HS-27A (cell line): ENCODE measurements at regions not wholly inside any gene's neighbourhood (a gene's known extent, or its start where the extent isn't known, plus 50 kb on each side); places are given as distances from the start of the nearest gene placed in this dataset.

Source experiments
- DNase-seq: peaks from one replicate; pipeline ENCODE4 v3.0.0-alpha.2; 2012; ENCODE audit warnings: low read depth, missing footprints

DNA sequence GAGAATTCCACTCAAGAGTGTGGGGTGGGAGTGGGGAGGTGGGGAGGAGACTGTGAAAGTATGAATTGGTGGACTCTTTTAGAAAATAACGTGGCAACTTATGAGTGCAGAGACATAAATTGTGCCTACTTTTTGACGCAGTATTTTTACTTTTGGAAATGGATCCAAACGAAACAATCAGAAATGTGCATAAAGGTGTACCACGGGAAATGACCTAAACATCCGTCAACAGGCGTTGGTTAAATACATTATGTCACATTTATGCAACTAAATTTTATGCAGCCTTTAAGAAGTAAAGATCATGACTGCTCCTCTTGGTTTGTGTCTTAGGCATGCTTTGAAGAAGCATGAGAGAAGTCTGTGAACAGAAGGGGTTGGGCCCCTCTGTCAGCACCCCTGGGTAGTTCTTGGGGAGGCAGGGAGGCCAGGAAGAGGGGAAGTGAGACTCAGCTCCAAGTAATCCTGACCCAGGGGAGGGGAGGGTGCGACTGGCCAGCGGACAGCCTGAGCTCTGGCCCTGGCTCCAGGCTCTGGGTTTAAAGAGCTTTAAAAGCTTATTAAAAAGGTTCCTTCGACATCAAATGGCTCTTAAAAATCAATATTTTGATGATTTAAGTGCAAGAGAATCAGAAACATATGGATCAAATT lies 126.4 kb upstream of the HAAO start:
- no peak for DNase-seq

DNA sequence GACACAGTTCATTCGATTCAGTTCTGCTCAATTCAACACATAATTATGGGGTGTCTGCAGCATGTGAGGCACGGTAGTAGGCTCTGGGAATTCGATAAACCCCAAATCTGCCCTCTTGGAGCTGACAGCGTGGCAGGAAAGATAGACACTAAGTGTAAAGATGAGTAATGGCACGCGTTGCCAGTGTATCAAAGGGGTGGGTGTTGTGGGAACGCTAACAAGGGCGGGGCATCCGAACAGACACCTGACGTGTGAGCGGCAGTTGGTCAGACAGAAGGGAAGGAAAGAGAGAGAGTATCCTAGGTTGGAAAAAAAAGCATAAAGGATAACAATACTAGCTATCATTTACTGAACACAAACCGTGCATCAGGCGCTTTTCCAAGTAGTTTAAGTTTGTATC lies 125.7 kb upstream of the HAAO start:
- DNase-seq, result no peak

DNA sequence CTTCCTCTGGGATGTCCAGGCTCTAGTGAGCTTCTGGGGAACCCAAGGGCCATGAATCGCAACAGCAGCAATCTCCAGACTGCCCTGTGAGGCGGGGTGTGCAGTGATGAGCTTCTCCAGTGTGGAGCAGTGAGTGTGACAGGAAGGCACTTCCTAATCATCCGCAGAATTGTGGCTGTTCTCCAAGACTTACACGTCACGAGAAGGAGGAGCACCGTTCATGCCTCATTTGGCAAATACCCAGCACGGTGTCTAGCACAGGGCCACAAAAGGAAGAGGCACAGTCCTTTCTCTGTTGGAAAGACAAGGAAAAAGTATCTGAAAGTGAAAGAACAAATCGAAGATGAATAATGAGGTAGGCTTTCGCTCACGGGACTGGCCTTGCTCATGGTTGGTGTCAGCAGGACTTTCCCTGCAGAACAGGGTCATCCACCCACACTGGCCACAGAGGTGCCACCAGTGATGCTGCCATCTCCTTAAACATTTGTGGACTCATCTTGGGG lies 125.1 kb upstream of the HAAO start:
- no peak for DNase-seq

DNA sequence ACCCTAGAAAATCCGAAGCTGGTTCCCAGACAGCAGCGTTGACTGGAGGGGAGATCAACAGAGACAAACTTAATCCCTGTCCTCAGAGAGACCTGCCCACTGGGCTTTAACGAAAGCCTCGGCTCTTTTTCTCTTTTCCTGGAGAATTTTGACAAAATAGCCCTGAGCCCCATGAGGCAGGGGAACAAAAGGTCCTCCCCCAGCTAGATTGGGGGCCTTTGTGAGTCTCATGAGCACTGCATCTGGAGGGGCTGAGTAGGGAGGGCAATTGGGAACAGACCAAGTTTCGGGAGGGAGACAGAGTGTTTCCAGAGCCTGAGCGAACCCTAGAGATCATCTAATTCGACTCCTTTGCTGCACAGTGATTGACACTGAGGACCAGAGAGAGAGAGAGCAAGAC lies 123.9 kb upstream of the HAAO start:
- DNase-seq, result no peak

DNA sequence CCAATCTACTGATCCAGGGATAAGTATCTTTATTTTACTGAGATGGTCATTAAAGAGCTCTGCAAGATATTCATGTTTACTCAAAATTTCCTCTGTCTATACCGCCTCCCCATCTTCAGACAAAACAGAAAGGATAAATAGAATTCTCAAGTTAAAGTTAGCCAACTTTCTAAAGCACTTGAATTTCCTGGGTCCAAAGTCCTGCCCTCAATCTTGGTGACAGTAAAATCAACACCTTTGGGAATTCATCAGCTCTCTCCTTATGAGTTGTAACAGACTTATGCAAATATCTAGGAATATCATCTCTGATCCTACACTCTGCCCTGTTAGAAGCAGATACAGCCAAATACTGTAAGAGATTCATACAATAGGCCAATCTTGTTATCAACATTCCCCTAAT lies 122.5 kb upstream of the HAAO start:
- no peak for DNase-seq

DNA sequence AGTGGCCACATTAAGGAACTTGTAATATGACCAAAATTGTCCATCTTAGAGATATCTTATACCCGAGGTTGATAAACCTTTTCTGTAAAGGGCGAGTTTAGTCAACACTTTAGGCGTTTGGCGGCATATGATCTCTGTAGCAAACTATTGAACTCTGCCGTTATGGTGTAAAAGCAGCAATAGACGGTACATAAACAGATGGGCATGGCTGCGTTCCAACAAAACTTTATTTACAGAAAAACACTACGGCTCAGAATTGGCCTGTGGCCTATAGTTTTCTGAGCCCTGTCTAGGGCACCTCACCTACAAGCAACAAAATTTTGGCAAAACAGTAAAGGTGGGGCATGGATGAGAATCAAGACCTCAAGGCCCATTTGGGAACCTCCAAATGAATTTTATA lies 121.9 kb upstream of the HAAO start:
- DNase-seq, result no peak

DNA sequence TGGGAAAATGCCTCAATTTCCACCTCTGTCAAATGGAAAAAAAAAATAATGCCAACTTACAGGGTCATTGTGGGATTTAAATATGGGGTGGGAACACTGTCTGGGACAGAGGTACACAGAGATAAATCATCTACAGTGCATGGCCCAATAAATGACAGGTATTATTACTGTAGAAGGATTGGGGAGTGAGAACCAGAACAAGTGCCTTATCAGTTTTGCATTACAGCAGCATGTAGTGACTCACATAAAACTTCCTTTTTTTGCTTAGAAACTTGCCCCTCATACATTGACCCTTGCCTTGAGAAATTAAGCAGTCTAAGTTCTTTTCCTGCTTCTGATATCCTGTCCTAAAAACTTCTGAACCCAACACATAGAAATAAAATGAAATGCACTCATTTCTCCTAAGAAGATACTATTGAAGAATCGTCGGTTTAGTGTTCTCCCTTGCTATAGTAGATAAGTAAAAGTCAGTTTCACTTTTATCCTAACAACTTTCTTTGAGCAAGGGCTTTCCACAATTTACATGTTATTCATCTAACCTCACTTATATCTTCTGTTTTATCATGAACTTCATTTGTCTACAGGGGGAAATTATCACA lies 121.0 kb upstream of the HAAO start:
- no peak for DNase-seq

DNA sequence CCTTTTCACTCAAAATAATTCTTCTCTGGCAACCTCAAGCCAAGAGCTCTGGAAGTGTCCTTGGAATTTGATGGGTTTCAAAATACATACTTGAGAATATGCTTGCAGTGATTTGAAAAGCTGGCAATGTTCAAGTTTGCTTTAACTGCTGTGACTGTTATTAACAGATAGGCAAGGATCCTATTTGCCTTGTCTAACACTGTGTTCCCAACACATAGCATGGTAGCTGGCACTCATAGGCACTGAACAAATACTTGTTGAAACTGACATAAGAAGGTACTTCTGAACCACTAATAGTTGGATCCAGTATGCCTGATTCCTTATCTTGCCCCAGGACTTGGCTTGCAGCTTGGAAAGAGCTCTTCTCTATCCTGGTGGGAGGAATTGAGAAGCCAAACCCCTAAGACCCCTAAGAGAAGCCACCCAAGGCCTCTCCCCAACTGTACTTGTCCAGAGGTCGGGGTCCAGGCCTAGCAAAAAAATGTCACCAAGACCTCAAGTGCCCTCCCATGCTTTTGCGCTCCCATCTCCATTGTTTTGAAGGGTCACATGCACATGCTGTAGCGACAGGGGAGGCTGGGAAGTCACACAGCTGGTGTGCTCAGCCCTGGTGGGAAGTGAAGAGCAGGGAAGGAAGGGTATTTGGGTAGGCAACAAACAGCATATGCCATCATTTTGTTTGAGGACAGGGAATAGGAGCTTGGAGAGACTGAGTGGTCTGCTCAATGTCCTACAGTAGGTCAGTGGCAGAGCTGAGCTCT lies 118.4 kb upstream of the HAAO start:
- no peak for DNase-seq

DNA sequence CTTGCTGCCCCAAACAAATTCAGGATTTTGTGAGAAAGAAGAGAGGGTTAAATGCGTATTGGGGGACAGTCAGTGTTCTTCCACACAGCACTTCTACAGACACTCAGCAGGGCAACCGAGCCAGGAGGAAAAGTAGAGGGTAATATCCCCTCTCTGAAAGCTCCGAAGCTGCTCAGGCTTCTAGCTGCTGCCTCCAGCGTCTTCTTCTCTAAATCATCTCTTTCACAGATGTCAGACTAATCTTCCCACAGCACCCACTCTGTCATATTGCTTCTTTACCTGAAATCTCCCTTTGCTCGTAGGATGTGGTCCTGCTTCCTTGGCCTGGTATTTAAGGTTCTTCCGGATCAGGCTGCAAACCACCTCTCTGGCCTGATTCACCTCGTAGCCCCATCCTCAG lies 117.6 kb upstream of the HAAO start:
- no peak for DNase-seq

DNA sequence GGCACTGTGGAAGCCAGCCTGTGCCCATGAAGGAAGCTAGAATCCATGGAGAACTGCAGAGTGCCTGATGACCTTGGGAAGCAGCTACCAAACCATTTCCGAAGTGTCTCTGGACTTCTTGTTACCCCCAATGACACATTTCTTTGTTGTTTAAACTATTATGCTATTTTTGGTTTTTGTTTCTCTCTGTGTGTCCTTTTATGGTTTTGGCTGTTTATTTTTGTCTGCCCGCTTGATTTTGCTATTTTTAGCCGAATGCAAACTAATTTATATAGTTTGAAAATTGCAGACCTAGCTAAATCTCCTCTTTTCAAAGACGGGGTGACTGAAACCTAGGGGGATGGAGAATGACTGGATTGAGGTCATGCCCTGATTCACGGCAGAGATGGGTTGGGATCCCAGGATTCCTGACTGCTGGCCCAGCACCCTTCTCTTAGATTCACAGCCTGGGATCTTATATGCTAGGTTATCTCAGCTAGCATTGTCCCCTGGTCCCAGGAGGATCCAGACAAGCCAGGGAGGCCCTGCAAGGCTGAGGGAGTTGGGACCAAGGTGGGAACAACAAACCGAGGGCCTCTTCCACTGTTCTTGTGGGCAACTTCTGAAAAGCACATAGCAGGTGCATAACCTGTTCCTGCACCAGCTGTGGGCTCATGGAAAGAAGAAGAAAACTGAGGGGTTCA lies 116.3 kb upstream of the HAAO start:
- DNase-seq, result no peak

DNA sequence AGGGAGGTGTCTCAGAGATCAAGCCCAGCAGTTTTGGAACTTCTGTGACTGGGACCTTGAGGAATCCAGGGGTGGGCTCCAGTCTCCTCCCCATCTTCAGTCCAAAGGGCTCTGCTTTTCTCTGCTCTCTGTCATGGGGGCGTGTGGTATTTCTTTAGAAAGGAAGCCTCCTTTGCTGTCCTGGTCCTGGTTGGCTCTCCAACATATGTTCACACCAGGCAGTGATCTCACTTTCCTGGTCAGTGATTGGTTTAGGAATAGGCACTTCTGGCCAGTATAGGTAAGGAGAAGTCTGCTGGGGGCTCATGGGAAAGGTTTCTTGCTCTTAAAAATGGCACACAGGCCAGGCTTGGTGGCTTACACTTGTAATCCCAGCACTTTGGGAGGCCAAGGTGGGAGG lies 115.5 kb upstream of the HAAO start:
- no peak for DNase-seq

DNA sequence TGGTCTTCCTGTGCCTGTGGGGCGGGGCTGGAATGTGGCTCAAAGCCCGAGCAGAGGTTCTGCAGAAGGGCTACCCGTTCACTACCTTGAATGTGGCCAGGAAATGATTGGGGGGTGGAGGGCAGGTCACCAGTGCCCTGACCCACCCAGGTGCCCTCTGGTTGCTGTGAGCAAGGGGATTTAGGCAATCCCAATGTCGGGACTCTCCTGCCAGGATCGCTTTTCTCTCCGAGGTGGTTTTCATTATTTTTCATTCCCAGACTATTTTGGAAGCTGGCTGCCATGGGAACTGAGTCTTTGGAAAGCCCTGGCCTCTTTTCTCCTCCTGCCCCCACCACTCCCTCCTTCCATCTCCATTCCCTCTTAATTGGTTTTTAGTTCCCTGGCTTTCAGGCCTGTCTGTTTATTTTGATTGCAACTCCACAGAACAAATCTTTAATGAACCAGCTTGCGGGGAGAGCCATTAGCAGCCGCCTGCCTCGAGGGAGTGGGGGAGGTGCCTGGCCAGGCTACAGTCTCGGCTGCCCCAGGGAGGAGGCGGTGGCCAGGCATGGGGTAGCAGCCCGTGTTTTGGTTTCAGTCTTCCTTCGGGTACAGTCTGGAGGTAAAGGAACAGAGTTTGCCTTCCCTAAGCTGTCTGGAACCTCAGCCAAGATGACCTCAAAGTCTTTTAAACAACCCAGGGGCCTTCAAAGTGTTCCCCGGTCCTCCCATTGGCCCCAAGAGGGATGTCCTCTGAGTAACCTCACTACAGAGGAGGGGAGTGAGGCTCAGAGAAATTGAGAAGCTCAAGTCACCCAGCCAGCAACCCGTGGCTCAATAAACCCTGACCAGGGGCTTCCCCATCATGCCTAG lies 114.4 kb upstream of the HAAO start:
- no peak for DNase-seq

DNA sequence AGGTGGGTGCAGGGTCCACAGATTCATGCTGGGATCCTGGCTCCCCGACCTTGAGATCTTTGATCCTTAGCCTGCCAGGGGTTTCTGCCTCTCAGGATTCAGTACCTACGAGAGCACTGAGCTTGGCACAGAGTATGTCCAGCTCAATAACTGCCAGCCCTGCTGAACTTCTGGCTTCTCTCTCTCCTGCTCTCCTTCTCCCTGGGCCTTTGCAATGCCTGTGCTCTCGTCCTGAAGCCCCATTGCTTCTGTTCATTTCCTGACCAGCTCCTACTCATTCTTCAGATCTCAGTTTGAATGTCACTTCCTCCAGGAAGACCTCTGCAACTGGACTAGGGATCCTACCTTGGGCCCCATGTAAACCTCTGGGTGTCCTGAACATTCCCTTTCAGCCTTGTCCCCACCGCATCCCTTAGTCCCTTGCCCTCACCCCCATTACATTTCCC lies 113.8 kb upstream of the HAAO start:
- DNase-seq, result no peak

DNA sequence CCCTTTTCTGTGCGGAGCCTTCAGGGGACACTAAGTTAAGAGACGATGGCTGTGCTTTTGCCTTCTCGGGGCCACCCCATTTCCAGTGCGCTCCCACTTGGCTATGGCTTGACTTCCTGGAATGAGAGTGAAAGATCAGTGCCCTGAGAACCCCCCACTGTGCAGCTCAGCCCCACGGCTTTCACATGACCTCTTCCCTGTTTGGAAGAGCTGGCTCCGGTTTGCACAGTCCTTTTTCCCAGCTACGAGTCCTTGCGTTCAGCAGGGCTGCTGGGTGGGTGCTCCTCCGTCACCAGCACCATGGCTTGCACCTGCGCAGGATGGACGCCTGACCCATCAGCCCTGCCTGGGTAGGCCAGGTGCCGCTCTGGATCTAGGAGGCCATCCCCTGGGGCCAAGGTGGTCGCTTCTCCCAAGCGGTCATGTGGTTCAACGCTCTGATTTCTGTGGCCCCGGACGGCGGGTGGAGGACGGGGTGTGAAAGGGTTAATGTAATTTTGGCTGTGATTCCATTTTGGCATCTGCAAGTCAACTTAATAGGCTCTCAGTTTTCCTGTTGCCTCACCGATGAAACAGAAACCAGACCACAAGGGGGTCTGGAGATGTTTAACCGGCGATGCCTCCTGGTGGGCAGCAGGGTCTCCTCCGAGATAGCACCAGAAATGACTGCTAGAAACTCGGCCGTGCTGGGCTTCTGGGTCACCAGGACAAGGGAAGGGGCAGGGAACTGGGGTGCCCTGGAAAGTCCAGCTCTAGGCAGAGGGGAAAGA lies 113.1 kb upstream of the HAAO start:
- no peak for DNase-seq

DNA sequence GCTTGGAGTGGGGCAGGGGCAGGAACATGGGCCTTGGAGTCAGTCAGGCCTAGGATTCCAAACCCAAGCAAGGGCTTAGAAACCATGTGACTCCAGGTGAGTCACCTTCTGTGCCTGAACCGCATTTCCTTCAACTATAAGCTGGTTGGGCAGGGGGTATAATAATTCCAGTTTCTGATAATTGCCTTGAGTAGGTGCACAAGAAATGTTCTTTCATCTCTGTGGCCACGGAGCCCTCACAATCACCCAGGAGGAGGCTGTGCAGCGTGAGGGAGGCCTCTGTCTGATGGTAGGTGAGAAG lies 112.1 kb upstream of the HAAO start:
- no peak for DNase-seq

DNA sequence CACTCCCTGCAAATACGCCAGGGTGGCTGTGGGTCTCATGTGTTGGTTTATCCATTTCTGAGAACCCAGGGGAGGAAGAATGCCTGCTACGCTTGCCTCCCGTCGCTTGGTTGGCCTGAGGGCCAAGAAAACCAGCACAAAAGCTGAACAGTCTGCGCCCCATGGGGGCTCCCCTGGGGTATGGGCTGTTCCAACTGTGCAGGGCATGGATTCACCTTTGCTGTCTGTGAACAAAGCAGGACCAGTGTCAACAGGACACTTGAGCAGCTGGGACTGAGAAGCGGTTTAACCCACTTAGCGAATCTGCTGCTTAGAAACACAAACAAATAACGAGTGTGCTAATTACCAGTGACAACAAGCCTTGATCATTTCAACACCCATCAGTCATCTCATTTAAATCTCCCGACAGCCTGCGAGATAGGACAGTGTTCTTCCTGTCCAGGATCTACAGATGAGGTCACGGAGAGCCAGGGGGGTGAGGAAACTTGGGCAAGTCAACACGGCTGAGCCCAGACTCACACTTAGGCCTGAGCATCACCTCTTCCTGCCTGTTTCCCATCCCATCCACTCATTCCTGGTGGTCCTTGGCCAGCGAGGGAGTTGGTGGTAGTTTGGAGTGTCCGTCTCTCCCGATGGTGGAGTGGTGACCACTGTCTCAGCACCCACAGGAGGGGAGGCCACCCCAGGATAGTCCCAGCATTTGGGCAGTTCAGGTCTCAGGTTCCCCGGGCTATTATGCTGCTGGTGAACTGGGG lies 111.6 kb upstream of the HAAO start:
- no peak for DNase-seq

DNA sequence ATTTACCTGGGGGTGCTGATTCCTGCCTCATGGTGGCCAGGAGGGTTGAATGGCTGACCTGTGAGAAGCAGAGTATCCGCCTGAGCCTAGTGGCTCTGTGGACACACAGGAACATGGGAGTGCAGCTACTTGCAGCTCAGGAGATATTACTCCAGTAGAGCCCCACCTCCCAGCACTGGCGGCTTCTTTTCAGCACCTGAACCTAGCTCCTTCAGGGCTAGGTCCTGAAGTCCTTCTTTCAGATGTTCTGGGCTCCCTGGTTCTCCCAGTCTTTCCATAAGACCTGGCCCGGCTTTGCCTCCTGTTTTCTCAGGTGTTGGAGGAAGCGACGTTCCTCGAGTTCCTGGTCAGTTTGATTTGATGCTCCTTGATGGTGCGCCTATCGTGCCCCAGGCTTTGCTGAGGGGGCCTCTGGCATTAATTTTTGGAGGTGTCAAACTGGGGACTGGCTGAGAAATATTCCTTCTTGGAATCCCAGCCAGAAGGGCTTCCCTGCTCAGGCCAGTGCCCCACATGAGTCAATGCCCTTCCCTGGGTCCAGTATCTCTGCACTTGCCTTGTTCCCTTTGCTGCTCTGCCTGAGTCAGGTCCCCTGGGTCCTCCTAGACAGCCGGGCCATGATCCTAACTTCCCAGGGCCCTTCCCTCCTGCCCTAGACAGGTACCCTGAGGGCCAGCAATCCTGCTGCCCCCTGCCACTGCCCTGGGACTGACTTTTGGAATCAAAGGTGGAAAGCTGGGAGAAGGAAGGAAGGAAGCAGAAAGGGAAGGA lies 110.7 kb upstream of the HAAO start:
- no peak for DNase-seq

DNA sequence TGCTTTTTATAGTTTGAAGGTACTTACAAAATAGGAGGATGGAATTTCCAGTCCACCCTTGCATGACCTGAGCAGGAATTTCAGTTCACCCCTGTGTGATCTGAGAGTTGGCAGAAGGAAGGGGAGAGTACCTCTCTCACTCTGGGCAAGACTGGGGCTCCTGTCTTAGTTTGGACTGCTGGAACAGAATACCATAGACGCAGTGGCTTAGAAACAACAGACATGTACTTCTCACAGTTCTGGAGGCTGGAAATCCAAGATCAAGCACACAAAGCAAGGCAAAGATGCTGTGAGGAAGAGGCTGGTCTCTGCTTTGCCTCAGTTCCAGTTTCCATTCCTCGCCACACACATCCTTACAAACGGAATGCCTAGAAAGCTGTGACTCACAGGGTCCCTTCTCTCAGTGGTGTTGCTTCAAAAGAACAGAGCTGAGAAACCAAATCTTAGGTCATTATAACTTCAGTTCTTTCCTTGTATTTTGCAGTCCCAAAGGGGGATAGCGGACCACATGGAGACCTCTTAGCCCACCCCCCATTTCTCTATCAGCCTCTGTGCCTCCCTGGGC lies 108.8 kb upstream of the HAAO start:
- no peak for DNase-seq

DNA sequence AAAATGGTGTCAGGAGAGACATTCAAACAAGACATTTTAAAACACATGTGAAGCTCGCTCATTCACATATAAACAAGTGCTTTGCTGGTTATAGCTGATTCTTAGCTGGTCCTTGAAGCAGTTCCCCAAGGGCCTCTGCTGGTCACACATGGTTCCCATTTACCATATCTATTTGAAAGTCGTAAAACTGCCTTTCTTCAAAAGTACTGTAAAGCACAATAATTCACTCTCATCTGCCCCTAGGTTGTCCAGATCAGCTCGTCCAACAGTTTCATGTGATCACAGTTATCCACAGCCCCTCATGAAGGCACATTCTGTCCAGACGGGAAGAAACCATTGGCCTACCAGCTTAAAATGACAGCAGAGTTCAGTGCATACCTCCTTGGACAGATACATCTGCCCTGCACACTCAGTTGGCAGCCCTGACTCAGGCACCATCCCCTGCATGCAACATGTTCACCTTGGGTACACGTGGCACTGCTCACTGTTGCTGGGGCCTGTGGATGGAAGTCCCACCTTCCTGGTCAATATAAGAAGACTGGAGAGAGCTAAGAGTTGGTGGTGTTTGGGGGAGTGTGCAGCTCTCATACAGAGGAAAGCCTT lies 108.0 kb upstream of the HAAO start:
- DNase-seq, result no peak
